GM18505 (cell line): ENCODE measurements at regions not wholly inside any gene's neighbourhood (a gene's known extent, or its start where the extent isn't known, plus 50 kb on each side); places are given as distances from the start of the nearest gene placed in this dataset.
"Not testable (repeated sequence)": the region's sequence is repeated elsewhere in the genome, so short reads cannot be mapped to it uniquely, and the experiment has no call there.

Experiments used
- ATAC-seq: cut with Tn5 transposase; IDR thresholded peaks from one replicate; pipeline ENCODE4 v1.9.1; 2021; ENCODE audit not compliant: unreplicated experiment
- POLR2A ChIP-seq: IDR thresholded peaks from 4 replicates; pipeline ENCODE4 v1.6.1; 2011; ENCODE audit warnings: borderline replicate concordance; ENCODE audit not compliant: insufficient read depth, insufficient read length; ENCODE audit errors: extremely low read depth

DNA sequence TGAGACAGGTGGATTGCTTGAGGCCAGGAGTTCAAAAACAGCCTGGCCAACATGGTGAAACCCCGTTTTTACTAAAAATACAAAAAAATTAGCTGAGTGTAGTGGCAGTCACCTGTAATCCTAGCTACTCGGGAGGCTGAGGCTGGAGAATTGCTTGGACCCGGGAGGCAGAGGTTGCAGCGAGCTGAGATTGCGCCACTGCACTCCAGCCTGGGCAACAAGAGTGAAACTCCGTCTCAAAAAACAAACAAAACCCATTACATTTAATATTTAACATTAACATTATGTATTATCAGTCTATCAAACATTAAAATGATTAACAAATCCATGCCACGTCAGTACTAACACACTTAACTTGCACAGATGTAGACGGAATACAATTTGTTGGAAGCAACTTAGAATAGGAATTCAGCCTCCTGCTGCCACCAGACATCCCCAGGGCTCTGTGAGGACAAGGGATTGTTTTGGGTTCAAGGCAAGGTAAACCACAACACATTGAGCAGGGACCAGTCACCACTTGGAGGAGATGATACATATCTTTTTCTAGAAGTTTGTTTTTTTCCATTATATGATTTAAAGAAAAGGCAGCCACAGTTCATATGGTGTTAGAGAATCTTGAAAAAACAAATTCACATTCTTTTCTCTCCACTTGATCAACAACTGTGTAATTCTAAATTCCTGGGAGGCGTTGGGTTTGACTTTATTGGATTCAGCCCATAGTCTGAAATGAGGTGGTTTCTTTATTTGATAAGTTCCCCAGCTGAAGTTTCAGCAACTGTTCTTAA is 104.1 kb upstream of the BASP1 start:
- no peak for TF ChIP-seq POLR2A
- no peak for ATAC-seq

DNA sequence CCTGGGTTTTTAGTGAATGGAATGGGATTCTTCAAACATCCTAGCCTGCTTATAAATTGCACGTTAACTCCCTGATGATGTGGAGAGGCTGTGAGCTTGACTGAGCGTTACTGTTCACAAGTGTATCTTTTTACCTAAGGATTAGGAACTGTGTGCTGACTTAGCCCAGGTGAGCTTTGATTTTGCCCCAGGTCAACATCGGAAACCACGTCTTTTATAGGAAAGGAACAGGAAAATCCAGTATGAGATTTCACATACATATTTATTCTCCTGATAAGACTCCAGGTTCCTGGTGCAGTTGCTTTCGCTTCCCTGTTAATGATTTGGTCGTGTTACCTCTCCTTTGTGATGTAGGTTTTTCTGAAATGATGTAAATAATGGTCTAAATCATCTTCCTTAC is 103.2 kb upstream of the BASP1 start:
- no peak for TF ChIP-seq POLR2A
- no peak for ATAC-seq

DNA sequence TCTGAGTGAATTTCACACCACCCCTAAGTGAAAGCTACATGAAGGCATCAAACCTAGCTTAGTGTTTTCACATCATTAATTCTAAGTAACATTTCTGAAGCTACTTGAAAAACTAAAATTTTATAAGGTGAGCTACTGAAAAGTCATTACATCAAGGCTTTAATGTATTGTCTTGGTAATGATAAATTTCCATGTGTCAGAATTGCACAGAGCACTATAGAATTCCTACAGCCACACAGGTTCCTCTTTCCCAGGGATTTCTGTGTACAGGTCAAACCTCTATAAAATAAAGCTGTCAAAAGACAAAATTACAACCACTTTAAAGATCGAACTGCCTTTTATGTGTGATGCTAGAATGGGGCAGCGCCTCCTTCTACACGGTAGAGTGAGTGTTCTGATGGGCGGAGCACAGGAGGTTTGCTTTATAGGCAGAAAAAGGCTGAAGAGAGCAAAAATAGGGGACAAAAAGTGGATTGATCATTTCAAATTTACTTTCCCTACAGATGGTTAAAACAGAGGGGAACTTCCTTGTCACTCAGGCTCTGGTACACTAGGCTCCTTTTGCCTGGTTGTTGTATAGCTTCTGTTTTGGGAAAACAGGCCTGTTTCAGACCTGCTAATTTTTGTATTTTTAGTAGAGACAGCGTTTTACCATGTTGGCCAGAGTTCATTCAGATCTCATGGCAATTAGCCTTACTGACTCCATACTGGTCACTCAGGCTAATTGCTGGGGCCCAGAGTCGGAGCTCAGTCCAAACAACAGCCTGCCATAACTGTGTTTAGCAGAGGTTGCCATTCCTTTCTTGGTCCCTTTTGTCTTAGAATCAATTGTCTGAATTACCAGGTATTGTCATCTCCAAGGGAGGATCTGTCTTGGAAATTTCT is 102.5 kb upstream of the BASP1 start:
- TF ChIP-seq POLR2A = no peak
- no peak for ATAC-seq

DNA sequence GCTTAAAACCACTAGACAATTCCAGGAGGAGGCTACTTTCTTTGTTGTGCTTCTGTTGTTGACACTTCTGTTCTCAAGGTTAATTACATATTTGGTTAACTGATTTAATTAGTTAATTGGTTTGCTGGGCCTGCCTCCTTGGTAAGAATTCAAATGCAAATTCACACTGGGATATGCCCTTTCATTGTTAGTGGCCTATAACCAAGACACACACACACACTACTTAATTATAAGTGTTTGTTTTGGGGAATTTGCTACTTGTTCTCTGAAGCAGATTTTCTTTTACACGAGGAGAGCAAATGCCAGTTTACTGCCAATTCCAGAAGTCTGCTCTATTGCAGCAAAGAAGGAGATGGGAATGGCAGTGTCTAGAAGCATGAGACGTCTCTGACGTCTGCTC is 101.6 kb upstream of the BASP1 start:
- no peak for TF ChIP-seq POLR2A
- ATAC-seq = no peak

DNA sequence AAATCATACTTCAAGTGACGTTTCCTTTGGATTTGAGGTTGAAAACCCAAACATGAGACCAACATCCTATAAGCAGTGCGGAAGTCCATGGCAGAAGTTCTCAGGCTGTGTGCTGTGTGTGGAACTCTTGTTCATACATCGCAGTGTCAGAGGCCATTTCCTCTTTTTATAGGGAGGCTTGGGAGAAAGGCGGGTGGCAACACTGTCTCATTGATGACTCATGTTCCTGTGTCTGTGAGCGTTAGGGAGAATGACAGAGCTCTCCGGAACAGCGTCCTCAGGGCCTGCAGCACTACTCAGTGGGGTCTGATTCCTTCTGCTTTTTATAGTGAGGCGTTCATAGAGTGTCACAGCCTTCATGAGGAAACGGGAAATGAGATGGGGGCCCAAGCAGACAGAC is 98.8 kb upstream of the BASP1 start:
- no peak for TF ChIP-seq POLR2A
- ATAC-seq = peak; percentile 82

DNA sequence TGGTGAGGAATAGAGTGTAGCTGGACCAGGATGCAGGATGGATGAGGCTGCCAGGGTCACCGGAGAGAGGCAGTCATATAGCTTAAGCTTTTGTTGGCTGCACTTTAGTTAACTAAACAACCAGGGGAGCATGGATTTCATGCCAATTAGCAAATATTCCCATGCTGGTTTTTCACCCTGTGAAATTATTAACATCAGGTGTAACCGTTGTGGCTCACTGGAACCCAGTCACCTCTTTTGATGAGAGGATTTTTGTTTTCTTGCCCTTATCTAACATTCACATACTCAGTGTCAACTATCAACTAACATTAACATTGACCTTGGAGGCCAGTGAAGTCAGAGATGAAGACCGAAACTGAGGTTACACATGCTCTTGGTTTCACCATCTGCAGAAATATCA is 97.2 kb upstream of the BASP1 start:
- TF ChIP-seq POLR2A = no peak
- ATAC-seq = no peak

DNA sequence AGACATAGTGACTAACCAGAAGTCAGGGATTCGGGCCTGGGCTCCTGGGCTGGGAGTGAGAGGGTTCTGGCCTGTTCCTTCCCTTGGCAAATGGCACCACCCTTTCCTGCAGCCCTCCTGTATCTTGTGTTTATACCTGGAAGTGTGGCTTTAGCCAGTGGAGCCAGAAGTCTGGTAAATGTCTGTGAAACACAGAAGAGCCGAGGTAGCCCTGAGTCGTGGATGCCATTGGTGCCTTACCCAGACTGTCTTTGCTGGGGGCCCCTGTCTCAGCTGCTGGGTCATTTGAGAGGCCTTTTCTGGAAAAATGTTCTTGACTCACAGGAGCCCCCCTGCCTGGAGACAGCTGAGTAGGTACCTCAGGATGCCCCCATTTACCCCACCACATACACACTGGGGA is 95.7 kb upstream of the BASP1 start:
- no peak for TF ChIP-seq POLR2A
- no peak for ATAC-seq

DNA sequence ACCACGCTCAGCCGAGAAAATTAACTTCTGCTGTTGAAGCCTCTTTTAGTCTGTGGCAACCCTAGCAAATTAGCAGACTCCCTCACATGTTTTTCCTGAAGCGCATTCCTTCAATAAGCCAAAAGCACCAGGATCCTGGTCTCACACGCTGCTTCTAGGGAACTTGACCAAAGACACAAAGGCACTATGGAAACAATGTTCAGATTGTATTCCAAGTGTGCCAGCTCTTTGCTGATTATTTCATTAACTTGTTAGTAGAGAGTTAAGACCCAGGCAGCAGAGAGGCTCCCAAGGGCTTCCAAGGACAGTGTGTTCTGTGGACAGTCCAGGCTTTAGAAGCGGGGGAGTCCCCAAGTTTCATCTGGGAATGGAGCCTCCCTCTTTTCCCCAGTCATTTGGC is 94.4 kb upstream of the BASP1 start:
- no peak for ATAC-seq
- no peak for TF ChIP-seq POLR2A

DNA sequence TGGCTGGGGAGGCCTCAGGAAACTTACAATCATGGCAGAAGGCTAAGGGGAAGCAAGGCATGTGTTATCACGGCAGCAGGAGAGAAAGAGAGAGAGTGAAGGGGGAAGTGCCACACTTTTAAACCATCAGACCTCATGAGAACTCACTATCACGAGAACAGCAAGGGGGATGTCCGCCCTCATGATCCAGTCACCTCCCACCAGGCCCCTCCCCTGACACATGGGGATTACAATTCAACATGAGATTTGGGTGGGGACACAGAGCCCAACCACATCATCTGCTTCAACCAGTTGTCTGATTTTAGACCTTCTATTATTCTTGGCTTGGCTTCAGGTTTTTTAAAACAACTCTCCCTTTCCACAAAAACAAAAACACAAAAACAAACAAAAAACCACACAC is 93.7 kb upstream of the BASP1 start:
- ATAC-seq = not testable (repeated sequence)

DNA sequence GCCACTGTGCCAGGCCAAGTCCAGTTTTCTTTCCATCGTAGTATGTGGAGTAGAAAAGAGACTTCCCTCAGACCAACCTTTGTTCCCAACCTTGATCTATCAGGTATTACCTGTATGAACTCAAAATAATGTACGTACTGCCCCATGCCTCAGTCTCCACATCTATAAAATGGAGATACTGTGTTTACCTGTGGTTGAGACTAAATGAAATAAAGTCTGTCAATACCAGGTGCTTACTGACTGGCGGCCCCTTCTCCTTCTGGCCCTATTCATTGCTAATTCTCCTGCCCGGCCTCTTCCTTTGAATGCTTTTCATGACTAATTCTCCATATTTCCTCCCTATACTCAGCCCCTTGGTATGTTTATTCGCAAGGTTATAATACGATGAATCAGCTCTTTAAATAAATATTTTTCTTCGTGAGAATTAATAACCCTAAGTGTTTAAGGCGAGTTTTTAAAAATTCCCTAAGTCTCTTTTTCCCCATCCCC is 89.6 kb upstream of the BASP1 start:
- TF ChIP-seq POLR2A = no peak
- ATAC-seq = no peak

DNA sequence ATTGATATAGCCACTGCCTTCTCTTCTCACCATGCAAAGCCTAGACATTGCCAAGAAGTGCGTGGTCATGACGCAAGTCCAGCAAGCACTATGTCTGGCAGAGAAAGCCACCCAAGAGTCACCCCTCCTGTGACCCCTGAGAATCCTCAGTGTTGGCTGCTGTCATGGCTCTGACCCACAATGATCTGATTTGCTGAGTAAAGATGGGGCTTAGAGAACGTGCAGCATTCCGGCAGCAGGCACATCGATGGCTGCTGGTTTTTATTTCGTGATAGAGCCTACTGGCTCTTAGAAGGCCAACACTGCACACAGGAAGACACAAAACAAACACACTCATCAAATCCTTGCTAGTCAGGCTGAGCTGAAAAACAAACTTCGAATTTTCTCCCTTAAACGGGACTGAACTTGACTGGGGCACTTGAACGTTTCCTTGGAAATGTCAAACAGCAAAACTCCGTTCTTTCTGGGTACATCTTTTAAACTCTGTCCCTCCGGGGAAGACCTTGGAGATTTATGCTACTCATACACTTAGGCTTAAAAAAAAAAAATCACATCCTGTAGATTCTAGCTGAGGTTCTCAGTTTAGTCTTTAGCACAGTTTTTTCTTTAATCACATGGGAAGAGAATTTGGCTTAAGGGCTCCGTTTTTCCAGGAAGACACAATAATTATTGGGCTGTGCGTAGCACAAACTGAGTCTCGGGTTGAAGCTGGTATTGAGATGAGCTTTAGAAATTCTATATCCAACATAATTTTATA is 88.2 kb upstream of the BASP1 start:
- TF ChIP-seq POLR2A = no peak
- ATAC-seq = no peak

DNA sequence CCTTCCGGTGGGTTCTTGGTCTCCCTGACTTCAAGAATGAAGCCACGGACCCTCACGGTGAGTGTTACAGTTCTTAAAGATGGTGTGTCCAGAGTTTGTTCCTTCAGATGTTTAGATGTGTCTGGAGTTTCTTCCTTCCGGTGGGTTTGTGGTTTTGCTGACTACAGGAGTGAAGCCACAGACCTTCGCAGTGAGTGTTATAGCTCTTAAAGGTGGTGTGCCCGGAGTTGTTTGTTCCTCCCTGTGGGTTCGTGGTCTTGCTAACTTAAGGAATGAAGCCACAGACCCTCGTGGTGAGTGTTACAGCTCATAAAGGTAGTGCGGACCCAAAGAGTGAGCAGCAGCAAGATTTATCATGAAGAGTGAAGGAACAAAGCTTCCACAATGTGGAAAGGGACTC is 87.1 kb upstream of the BASP1 start:
- ATAC-seq = not testable (repeated sequence)

DNA sequence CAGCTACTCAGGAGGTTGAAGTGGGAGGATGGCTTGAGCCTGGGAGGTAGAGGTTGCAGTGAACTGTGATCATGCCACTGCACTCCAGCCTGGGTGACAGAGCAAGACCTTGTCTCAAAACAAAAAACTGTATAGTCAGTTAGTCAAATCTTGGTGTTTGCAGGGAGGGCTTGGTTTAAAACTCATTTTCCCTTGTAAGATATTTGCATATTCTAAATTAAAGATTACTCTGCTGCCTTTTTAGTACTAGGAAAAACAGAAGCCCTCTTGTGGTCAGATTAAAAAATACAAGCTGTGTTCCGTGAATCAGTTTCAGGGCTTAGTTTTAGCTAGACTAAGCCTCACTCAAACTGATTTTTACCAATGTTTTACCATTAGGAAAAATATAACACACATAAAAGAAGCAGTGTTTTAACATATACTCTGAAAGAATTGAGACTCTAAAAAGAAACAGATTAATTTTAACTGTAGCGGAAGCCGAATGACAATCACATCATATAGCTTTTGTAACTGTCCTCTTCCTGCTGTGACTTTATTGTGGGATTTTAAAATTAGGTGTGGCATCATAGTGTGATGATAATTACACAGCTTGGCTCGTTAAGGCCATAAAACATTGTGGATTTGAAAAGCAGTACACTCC is 84.9 kb upstream of the BASP1 start:
- peak; percentile 53 for ATAC-seq
- no peak for TF ChIP-seq POLR2A
